ENCODE measurements at regions not wholly inside any gene's neighbourhood (a gene's known extent, or its start where the extent isn't known, plus 50 kb on each side); places are given as distances from the start of the nearest gene placed in this dataset.
"Not testable (repeated sequence)": the region's sequence is repeated elsewhere in the genome, so short reads cannot be mapped to it uniquely, and the experiment has no call there.

DNA sequence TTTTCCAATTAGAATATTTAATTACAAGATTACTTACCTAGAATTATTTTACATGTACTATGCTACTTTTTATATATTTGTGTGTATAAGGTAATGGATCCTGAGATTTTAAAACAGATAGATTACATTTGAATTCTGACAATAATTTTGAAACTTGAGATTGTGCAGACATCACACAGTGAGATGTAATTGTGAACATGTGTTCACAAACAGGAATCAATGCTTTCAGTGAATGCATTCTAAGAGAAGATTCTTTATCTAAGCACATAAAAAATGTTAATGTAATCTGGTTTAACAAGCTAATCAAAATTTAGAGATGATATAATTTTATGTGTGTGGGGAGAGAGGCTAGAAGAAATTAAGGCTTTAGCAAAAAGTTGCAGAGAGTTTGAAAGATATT is 1925.5 kb downstream of the ARAP2 start:
- H3K9me3 ChIP-seq (ENCODE audit: low read length) = no peaks in the 10 kb centered on the region
- ChIA-PET CTCF (ENCODE audit: unreplicated experiment) (no interaction called here), POLR2A (no interaction called here)
- no peaks in the 10 kb centered on the region for H3K9me2 ChIP-seq (ENCODE audit: insufficient read depth, low read length)
- no peak overlapping the region for H2AFZ ChIP-seq (ENCODE audit: low read length)
- BruUV-seq (replicated peaks) = no TSS peak
- DNase-seq (ENCODE audit: low spot score) = no peak
- no peaks in the 10 kb centered on the region for H3K36me3 ChIP-seq (ENCODE audit: insufficient read depth, low read length)
- H3K27ac ChIP-seq (ENCODE audit: low read depth, low read length, poor library complexity, severe bottlenecking) = no peak overlapping the region
- H3K4me1 ChIP-seq (ENCODE audit: insufficient read depth, low read length, poor library complexity, severe bottlenecking) = no peaks in the 10 kb centered on the region
- no peak for TF ChIP-seq EZH2phosphoT487 (IDR thresholded peaks at IDR 0.05; ENCODE audit: borderline replicate concordance, low read depth, low read length)
- TF ChIP-seq, protein P1, sequence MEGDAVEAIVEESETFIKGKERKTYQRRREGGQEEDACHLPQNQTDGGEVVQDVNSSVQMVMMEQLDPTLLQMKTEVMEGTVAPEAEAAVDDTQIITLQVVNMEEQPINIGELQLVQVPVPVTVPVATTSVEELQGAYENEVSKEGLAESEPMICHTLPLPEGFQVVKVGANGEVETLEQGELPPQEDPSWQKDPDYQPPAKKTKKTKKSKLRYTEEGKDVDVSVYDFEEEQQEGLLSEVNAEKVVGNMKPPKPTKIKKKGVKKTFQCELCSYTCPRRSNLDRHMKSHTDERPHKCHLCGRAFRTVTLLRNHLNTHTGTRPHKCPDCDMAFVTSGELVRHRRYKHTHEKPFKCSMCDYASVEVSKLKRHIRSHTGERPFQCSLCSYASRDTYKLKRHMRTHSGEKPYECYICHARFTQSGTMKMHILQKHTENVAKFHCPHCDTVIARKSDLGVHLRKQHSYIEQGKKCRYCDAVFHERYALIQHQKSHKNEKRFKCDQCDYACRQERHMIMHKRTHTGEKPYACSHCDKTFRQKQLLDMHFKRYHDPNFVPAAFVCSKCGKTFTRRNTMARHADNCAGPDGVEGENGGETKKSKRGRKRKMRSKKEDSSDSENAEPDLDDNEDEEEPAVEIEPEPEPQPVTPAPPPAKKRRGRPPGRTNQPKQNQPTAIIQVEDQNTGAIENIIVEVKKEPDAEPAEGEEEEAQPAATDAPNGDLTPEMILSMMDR (conservative IDR thresholded peaks at IDR 0.05; ENCODE audit: low read length) = no peak
- H3K4me3 ChIP-seq (ENCODE audit: low read depth, low read length, poor library complexity, severe bottlenecking) = no peak overlapping the region
- H4K20me1 ChIP-seq (ENCODE audit: insufficient read depth, low read length) = no peaks in the 10 kb centered on the region
- no peaks in the 10 kb centered on the region for H3K79me2 ChIP-seq (ENCODE audit: insufficient read depth, low read depth, low read length)
- no peak overlapping the region for H3K4me2 ChIP-seq (ENCODE audit: low read length)
- intact Hi-C loops (cut with micrococcal nuclease; ENCODE audit: unreplicated experiment) = no loop called here

DNA sequence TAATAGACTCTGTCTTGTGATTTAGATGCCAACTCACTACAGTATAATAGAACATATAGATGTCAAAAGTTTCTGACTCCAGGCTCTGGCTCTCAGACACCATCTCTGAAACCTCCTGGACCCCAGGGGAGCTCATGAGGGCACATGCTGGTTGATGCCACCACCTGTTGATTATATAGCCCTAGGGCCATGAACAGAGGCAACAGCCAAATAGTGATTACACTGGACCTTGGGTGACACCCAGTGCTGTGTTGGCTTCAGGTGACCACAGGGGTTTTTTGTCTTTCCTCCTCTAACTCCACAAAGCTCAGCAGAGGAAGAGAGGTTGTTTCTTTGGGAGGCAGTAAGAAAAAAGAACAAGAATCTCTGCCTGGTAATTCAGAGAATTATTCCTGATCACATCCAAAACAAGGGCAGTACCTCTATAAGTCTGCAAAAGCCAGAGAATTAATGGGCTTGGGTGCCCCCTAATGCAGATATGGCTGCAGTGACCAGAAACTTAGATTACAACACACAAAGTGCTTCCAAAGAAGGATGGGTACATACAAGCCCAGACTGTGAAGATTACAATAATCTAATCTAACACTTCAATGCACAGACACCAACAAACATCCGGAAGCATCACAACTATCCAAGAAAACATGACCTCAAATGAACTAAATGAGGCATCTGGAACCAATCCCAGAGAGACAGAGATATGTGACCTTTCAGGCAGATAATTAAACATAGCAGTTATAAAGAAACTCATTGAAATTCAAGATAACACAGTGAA is 1920.6 kb downstream of the ARAP2 start:
- BruUV-seq (replicated peaks) = no TSS peak
- ChIA-PET POLR2A (interaction anchor here (0.6 kb wide), 1 partner anchor 308 kb away, joined by 3 read pairs; no protein-coding TSS in a partner anchor), CTCF (ENCODE audit: unreplicated experiment) (no interaction called here)
- no peak overlapping the region for H3K27ac ChIP-seq (ENCODE audit: low read depth, low read length, poor library complexity, severe bottlenecking)
- no peaks in the 10 kb centered on the region for H3K9me3 ChIP-seq (ENCODE audit: low read length)
- no peaks in the 10 kb centered on the region for H3K9me2 ChIP-seq (ENCODE audit: insufficient read depth, low read length)
- no peak for DNase-seq (ENCODE audit: low spot score)
- no peaks in the 10 kb centered on the region for H3K36me3 ChIP-seq (ENCODE audit: insufficient read depth, low read length)
- H3K4me1 ChIP-seq (ENCODE audit: insufficient read depth, low read length, poor library complexity, severe bottlenecking) = no peaks in the 10 kb centered on the region
- H2AFZ ChIP-seq (ENCODE audit: low read length) = no peak overlapping the region
- no peaks in the 10 kb centered on the region for H3K79me2 ChIP-seq (ENCODE audit: insufficient read depth, low read depth, low read length)
- H3K4me3 ChIP-seq (ENCODE audit: low read depth, low read length, poor library complexity, severe bottlenecking) = no peak overlapping the region
- no peak overlapping the region for H3K4me2 ChIP-seq (ENCODE audit: low read length)
- intact Hi-C loops (cut with micrococcal nuclease; ENCODE audit: unreplicated experiment) = no loop called here
- TF ChIP-seq EZH2phosphoT487 (IDR thresholded peaks at IDR 0.05; ENCODE audit: borderline replicate concordance, low read depth, low read length) = no peak
- TF ChIP-seq, protein P1 (conservative IDR thresholded peaks at IDR 0.05; ENCODE audit: low read length) = no peak
- H4K20me1 ChIP-seq (ENCODE audit: insufficient read depth, low read length) = no peaks in the 10 kb centered on the region

DNA sequence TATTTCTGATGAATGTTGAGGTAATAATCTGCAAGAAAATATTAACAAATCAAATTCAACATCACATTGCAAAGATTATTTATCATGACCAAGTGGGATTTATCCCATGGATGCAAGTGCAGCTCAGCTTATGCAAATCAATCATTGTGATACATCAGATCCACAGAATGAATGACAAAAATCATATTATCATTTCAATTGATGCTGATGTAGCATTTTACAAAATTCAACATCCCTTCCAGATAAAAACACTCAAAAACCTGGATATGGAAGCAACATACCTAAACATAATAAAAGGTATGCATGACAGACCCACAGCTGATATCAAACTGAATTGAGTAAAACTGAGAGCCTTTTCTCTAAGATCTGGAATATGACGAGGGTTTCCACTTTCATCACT is 1915.4 kb downstream of the ARAP2 start:
- POLR2A ChIA-PET = no interaction called here
- no TSS peak for BruUV-seq (replicated peaks)

DNA sequence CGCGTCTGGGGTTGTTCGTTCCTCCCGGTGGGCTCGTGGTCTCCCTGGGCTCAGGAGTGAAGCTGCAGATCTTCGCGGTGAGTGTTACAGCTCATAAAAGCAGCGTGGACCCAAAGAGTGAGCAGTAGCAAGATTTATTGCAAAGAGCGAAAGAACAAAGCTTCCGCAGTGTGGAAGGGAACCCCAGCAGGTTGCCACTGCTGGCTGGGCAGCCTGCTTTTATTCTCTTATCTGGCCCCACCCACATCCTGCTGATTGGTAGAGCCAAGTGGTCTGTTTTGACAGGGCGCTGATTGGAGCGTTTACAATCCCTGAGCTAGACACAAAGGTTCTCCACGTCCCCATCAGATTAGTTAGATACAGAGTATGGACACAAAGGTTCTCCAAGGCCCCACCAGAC is 1909.2 kb downstream of the ARAP2 start:
- intact Hi-C loops (cut with micrococcal nuclease; ENCODE audit: unreplicated experiment); H3K79me2 ChIP-seq (ENCODE audit: insufficient read depth, low read depth, low read length); H3K36me3 ChIP-seq (ENCODE audit: insufficient read depth, low read length); H3K4me3 ChIP-seq (ENCODE audit: low read depth, low read length, poor library complexity, severe bottlenecking); H3K9me2 ChIP-seq (ENCODE audit: insufficient read depth, low read length); H3K27ac ChIP-seq (ENCODE audit: low read depth, low read length, poor library complexity, severe bottlenecking); POLR2A ChIA-PET; CTCF ChIA-PET (ENCODE audit: unreplicated experiment); BruUV-seq (replicated peaks); H2AFZ ChIP-seq (ENCODE audit: low read length); H3K9me3 ChIP-seq (ENCODE audit: low read length); DNase-seq (ENCODE audit: low spot score); H3K4me1 ChIP-seq (ENCODE audit: insufficient read depth, low read length, poor library complexity, severe bottlenecking); H4K20me1 ChIP-seq (ENCODE audit: insufficient read depth, low read length); H3K4me2 ChIP-seq (ENCODE audit: low read length): not testable (repeated sequence)

More for the DNA sequence above, 1915.4 kb downstream of the ARAP2 start:
- Histone ChIP-seq H3K4me2 (ENCODE audit: low read length) (no peak overlapping the region), H3K9me3 (ENCODE audit: low read length) (no peaks in the 10 kb centered on the region), H3K4me3 (ENCODE audit: low read depth, low read length, poor library complexity, severe bottlenecking) (no peak overlapping the region), H4K20me1 (ENCODE audit: insufficient read depth, low read length) (no peaks in the 10 kb centered on the region), H3K79me2 (ENCODE audit: insufficient read depth, low read depth, low read length) (no peaks in the 10 kb centered on the region), H3K9me2 (ENCODE audit: insufficient read depth, low read length) (no peaks in the 10 kb centered on the region), H2AFZ (ENCODE audit: low read length) (no peak overlapping the region), H3K4me1 (ENCODE audit: insufficient read depth, low read length, poor library complexity, severe bottlenecking) (no peaks in the 10 kb centered on the region), H3K36me3 (ENCODE audit: insufficient read depth, low read length) (no peaks in the 10 kb centered on the region), H3K27ac (ENCODE audit: low read depth, low read length, poor library complexity, severe bottlenecking) (no peak overlapping the region)
- intact Hi-C loops (cut with micrococcal nuclease; ENCODE audit: unreplicated experiment) = no loop called here
- TF ChIP-seq, protein P1 (conservative IDR thresholded peaks at IDR 0.05; ENCODE audit: low read length) = no peak
- no peak for TF ChIP-seq EZH2phosphoT487 (IDR thresholded peaks at IDR 0.05; ENCODE audit: borderline replicate concordance, low read depth, low read length)
- CTCF ChIA-PET (ENCODE audit: unreplicated experiment) = no interaction called here
- DNase-seq (ENCODE audit: low spot score) = no peak
